ENCODE measurements at regions not wholly inside any gene's neighbourhood (a gene's known extent, or its start where the extent isn't known, plus 50 kb on each side); places are given as distances from the start of the nearest gene placed in this dataset.

DNA sequence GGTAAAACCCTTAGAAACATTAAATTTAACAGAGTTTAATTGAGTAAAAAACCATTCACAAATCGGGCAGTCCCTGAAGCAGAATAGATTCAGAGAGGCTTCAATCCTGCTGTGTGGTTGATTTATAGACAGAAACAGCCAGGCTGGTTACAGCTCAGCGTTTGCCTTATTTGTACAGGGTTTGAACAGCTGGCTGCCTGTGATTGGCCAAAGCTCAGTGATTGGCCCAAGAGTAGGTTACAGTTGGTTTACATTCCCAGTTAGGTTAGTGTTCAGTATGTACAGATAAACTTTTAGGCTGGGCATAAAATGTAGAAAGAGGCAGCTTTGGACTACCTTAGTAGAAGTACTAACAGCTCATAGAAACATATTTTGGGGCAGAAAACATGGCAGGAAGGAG lies 210.4 kb upstream of the ELAC2 start:
- Histone ChIP-seq H3K27ac (no peak overlapping the region), H3K36me3 (no peaks in the 10 kb centered on the region), H3K27me3 (peaks cover 11% of the 10 kb centered on the region), H3K4me1 (no peaks in the 10 kb centered on the region), H3K4me3 (no peak overlapping the region), H3K9me3 (no peaks in the 10 kb centered on the region)
- no peak for DNase-seq
- intact Hi-C loops (cut with DNase I), result no loop called here
- no peak for ATAC-seq
- TF ChIP-seq, protein P1, sequence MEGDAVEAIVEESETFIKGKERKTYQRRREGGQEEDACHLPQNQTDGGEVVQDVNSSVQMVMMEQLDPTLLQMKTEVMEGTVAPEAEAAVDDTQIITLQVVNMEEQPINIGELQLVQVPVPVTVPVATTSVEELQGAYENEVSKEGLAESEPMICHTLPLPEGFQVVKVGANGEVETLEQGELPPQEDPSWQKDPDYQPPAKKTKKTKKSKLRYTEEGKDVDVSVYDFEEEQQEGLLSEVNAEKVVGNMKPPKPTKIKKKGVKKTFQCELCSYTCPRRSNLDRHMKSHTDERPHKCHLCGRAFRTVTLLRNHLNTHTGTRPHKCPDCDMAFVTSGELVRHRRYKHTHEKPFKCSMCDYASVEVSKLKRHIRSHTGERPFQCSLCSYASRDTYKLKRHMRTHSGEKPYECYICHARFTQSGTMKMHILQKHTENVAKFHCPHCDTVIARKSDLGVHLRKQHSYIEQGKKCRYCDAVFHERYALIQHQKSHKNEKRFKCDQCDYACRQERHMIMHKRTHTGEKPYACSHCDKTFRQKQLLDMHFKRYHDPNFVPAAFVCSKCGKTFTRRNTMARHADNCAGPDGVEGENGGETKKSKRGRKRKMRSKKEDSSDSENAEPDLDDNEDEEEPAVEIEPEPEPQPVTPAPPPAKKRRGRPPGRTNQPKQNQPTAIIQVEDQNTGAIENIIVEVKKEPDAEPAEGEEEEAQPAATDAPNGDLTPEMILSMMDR (IDR thresholded peaks at IDR 0.05), result no peak

- peaks cover 11% of the 10 kb centered on the region for H3K27me3 ChIP-seq
- no peak for ATAC-seq
Measured at GRCh38 chr17:13222975-13223374, 205.1 kb upstream of the ELAC2 start.

DNA sequence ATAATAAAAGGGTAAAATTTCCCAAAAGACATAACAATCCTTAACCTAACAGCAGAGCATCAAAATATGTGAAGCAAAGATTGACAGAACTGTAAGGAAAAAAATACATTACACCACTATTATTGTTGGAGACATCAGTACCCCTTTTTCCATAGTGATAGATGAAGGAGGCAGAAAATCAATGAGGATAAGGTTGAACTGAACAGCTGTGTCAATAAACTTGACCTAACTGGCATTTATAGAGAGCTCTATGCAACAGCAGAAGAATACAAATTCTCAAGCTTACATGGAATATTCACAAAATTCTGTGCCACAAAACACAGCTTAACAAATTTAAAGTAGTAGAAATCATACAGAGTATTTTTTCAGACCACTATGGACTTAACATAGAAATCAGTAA lies 195.0 kb upstream of the ELAC2 start:
- Histone ChIP-seq H3K4me3 (no peak overlapping the region), H3K27me3 (no peaks in the 10 kb centered on the region), H3K36me3 (no peaks in the 10 kb centered on the region), H3K4me1 (no peaks in the 10 kb centered on the region), H3K27ac (no peak overlapping the region), H3K9me3 (no peaks in the 10 kb centered on the region)
- DNase-seq (no peak), ATAC-seq (no peak)
- TF ChIP-seq, protein P1 (IDR thresholded peaks at IDR 0.05), result no peak
- intact Hi-C loops (cut with DNase I), result no loop called here

More at GRCh38 chr17:13222975-13223374, 205.1 kb upstream of the ELAC2 start:
- Histone ChIP-seq H3K4me3 (no peak overlapping the region), H3K36me3 (no peaks in the 10 kb centered on the region), H3K27ac (no peak overlapping the region), H3K9me3 (no peaks in the 10 kb centered on the region), H3K4me1 (no peaks in the 10 kb centered on the region)
- no peak for DNase-seq
- intact Hi-C loops (cut with DNase I), result no loop called here
- TF ChIP-seq, protein P1 (IDR thresholded peaks at IDR 0.05), result no peak

DNA sequence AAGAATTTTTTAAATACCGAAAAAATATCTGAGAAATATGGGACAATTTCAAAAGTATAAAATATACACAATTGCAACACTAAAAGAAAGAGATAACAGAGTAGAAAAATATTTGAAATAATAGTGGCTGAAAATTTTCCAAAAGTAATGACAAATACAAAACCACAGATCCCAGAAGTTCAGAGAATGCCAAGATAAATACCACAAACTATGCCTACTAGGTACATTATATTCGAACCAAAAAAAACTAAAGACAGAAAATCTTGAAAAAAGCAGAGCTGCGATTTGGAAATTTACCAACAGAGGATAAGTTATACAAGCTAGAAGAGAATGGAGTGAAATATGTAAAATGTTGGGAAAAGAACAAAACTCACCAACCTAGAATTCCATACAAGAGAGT lies 191.3 kb upstream of the ELAC2 start:
- H3K27ac ChIP-seq, result no peak overlapping the region
- TF ChIP-seq, protein P1 (IDR thresholded peaks at IDR 0.05), result no peak
- no peaks in the 10 kb centered on the region for H3K27me3 ChIP-seq
- H3K4me3 ChIP-seq, result no peak overlapping the region
- no peaks in the 10 kb centered on the region for H3K36me3 ChIP-seq
- H3K4me1 ChIP-seq, result no peaks in the 10 kb centered on the region
- DNase-seq, result no peak
- no peak for ATAC-seq
- intact Hi-C loops (cut with DNase I), result no loop called here
- H3K9me3 ChIP-seq, result no peaks in the 10 kb centered on the region

DNA sequence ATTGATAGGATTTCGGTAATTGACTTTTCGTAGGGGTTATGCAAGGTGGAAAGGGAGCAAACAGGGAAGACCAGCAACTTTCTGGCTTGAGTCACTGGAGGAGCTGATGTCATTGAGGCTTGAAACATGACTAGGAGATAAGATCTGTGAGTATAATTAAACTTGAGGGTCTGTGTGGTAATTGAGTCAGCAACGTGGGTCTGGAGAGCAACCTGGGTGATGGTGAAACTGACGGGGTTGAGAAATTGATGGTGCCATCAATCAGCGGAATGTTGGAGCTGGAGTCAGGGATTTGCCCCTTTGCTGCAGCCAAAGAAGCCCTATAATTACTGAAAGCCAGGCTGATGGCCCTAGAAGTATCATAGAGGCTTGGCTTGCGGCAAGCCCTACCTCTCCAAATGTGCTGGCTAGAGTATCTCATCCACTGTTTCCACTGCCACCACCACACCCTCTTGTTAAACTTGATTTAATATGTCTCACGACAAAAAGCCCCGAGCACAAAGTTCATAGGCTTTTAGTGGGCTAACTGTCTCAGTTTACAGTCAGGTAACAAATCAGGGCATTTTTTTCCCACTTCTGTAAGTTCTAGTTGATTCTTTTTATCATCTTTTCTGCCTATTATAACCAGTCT lies 186.9 kb upstream of the ELAC2 start:
- no peaks in the 10 kb centered on the region for H3K27me3 ChIP-seq
- no peaks in the 10 kb centered on the region for H3K36me3 ChIP-seq
- no peak overlapping the region for H3K4me3 ChIP-seq
- TF ChIP-seq, protein P1 (IDR thresholded peaks at IDR 0.05), result no peak
- DNase-seq, result no peak
- no peak for ATAC-seq
- no peak overlapping the region for H3K27ac ChIP-seq
- no peaks in the 10 kb centered on the region for H3K9me3 ChIP-seq
- H3K4me1 ChIP-seq, result no peaks in the 10 kb centered on the region
- intact Hi-C loops (cut with DNase I), result no loop called here

- ATAC-seq, result no peak
- intact Hi-C loops (cut with DNase I), result no loop called here
- H3K9me3 ChIP-seq, result no peaks in the 10 kb centered on the region
Measured at GRCh38 chr17:13202835-13203234, 185.0 kb upstream of the ELAC2 start.

More at GRCh38 chr17:13202835-13203234, 185.0 kb upstream of the ELAC2 start:
- no peak for DNase-seq
- Histone ChIP-seq H3K36me3 (no peaks in the 10 kb centered on the region), H3K27me3 (no peaks in the 10 kb centered on the region), H3K27ac (no peak overlapping the region), H3K4me1 (no peaks in the 10 kb centered on the region), H3K4me3 (no peak overlapping the region)
- TF ChIP-seq, protein P1 (IDR thresholded peaks at IDR 0.05), result no peak

All from upper lobe of right lung (tissue), 1 donor.